GM23248 (cell line): ENCODE measurements at regions not wholly inside any gene's neighbourhood (a gene's known extent, or its start where the extent isn't known, plus 50 kb on each side); places are given as distances from the start of the nearest gene placed in this dataset.

Experiments
- DNase-seq: peaks from one replicate; pipeline ENCODE4 v3.0.0-alpha.2; 2015
- H2AFZ ChIP-seq: fragments of 200-600 bp; sonication (generic); 2 replicates; pipeline ENCODE4 v1.6.1; 2016; ENCODE audit warnings: antibody characterized with exemption
- H3F3A ChIP-seq: fragments of 200-600 bp; sonication (generic); 2 replicates; pipeline ENCODE4 v1.6.1; 2016; ENCODE audit warnings: mild to moderate bottlenecking, antibody characterized with exemption, mixed run types; ENCODE audit not compliant: insufficient read depth
- H3K27ac ChIP-seq: fragments of 200-600 bp; sonication (generic); 2 replicates; pipeline ENCODE4 v1.5.1; 2016; ENCODE audit warnings: mild to moderate bottlenecking
- H3K27me3 ChIP-seq: fragments of 200-600 bp; sonication (generic); replicated peaks from 2 replicates; pipeline ENCODE4 v1.6.1; 2016; ENCODE audit warnings: mild to moderate bottlenecking; ENCODE audit not compliant: insufficient read depth
- H3K36me3 ChIP-seq: fragments of 200-600 bp; sonication (generic); 2 replicates; pipeline ENCODE4 v1.6.1; 2016; ENCODE audit warnings: low read depth, mild to moderate bottlenecking
- H3K4me1 ChIP-seq: fragments of 200-600 bp; sonication (generic); 2 replicates; pipeline ENCODE4 v1.6.1; 2016; ENCODE audit warnings: mild to moderate bottlenecking; ENCODE audit not compliant: insufficient read depth
- H3K4me2 ChIP-seq: fragments of 200-600 bp; sonication (generic); one replicate; pipeline ENCODE4 v1.6.1; 2016; ENCODE audit warnings: mild to moderate bottlenecking; ENCODE audit not compliant: unreplicated experiment
- H3K4me3 ChIP-seq: fragments of 200-600 bp; sonication (generic); 2 replicates; pipeline ENCODE4 v1.5.1; 2016; ENCODE audit warnings: mild to moderate bottlenecking
- H3K79me2 ChIP-seq: fragments of 200-600 bp; sonication (generic); 2 replicates; pipeline ENCODE4 v1.6.1; 2016; ENCODE audit warnings: mild to moderate bottlenecking; ENCODE audit not compliant: insufficient read depth
- H3K9ac ChIP-seq: fragments of 200-600 bp; sonication (generic); 2 replicates; pipeline ENCODE4 v1.6.1; 2016; ENCODE audit warnings: mild to moderate bottlenecking
- H3K9me2 ChIP-seq: fragments of 200-600 bp; sonication (generic); 2 replicates; pipeline ENCODE4 v1.6.1; 2016; ENCODE audit warnings: mixed run types, mild to moderate bottlenecking, moderate library complexity; ENCODE audit not compliant: insufficient read depth
- H3K9me3 ChIP-seq: fragments of 200-600 bp; sonication (generic); one replicate; pipeline ENCODE4 v1.6.1; 2017; ENCODE audit warnings: low read depth
- H4K20me1 ChIP-seq: fragments of 200-600 bp; sonication (generic); 2 replicates; pipeline ENCODE4 v1.6.0; 2016; ENCODE audit not compliant: insufficient read depth
- EZH2 ChIP-seq: fragments of 200-600 bp; sonication (generic); IDR thresholded peaks from 2 replicates; pipeline ENCODE4 v1.6.1; 2018; ENCODE audit warnings: antibody characterized with exemption, mild to moderate bottlenecking; ENCODE audit not compliant: insufficient read depth, poor library complexity, severe bottlenecking
- EZH2phosphoT487 ChIP-seq: fragments of 200-600 bp; sonication (generic); IDR thresholded peaks from 2 replicates; pipeline ENCODE4 v1.6.1; 2018; ENCODE audit warnings: antibody characterized with exemption, moderate library complexity, mild to moderate bottlenecking, low read depth; ENCODE audit not compliant: insufficient read depth
- WGBS, 2 experiments: methylation state at CpG; one replicate each; pipeline ENCODE4 v1.1.6; 2015 to 2017; ENCODE audit warnings: low lambda C conversion rate in 2 of 2, low coverage in 1 of 2; ENCODE audit errors: missing lambda C conversion rate in 2 of 2; 5-methylcytosine and 5-hydroxymethylcytosine counted together
- in situ Hi-C: fragments of 300-500 bp; cut with MboI; formaldehyde crosslinking; loops from 2 replicates; pipeline ENCODE4 v1.15.0; 2020

GRCh38 chr5:152456815-152457443 is 51.9 kb upstream of the NMUR2 start:
- WGBS, 2 experiments, result 14 to 17% methylated on average over 3 of the region's 3 CpGs
- in situ Hi-C loops, result no loop called here
- no peak overlapping the region for H3K27ac ChIP-seq
- no peaks in the 10 kb centered on the region for H3K4me1 ChIP-seq
- no peaks in the 10 kb centered on the region for H3K9me3 ChIP-seq
- no peak overlapping the region for H3K4me3 ChIP-seq
- DNase-seq, result no peak
- no peak overlapping the region for H3K4me2 ChIP-seq
- no peaks in the 10 kb centered on the region for H3F3A ChIP-seq
- no peaks in the 10 kb centered on the region for H3K79me2 ChIP-seq
- no peak overlapping the region for H3K9ac ChIP-seq
- H3K27me3 ChIP-seq, result no peaks in the 10 kb centered on the region
- H3K36me3 ChIP-seq, result no peaks in the 10 kb centered on the region
- H2AFZ ChIP-seq, result no peak overlapping the region
- no peaks in the 10 kb centered on the region for H4K20me1 ChIP-seq
- H3K9me2 ChIP-seq, result no peaks in the 10 kb centered on the region
- TF ChIP-seq EZH2phosphoT487, result no peak
- TF ChIP-seq EZH2, result no peak

GRCh38 chr5:152462021-152462721 is 57.1 kb upstream of the NMUR2 start:
- WGBS, 2 experiments, result 22 to 24% methylated on average over 4 of the region's 4 CpGs
- Histone ChIP-seq H3K4me2 (no peak overlapping the region), H2AFZ (no peak overlapping the region), H4K20me1 (no peaks in the 10 kb centered on the region), H3K36me3 (no peaks in the 10 kb centered on the region), H3K27me3 (no peaks in the 10 kb centered on the region), H3K4me3 (no peak overlapping the region), H3K9me3 (no peaks in the 10 kb centered on the region), H3K9me2 (no peaks in the 10 kb centered on the region), H3K27ac (no peak overlapping the region), H3F3A (no peaks in the 10 kb centered on the region), H3K9ac (no peak overlapping the region), H3K4me1 (no peaks in the 10 kb centered on the region), H3K79me2 (no peaks in the 10 kb centered on the region)
- no peak for TF ChIP-seq EZH2phosphoT487
- no peak for TF ChIP-seq EZH2
- no peak for DNase-seq
- in situ Hi-C loops, result no loop called here

- in situ Hi-C loops, result no loop called here
- no peak for TF ChIP-seq EZH2phosphoT487
- Histone ChIP-seq H3K36me3 (no peaks in the 10 kb centered on the region), H2AFZ (no peak overlapping the region), H3K4me2 (no peak overlapping the region), H3K27ac (no peak overlapping the region), H3K4me3 (no peak overlapping the region), H3K4me1 (no peaks in the 10 kb centered on the region), H3K79me2 (no peaks in the 10 kb centered on the region), H3F3A (no peaks in the 10 kb centered on the region), H3K9ac (no peak overlapping the region), H3K27me3 (no peaks in the 10 kb centered on the region), H3K9me2 (no peaks in the 10 kb centered on the region), H4K20me1 (no peaks in the 10 kb centered on the region), H3K9me3 (no peaks in the 10 kb centered on the region)
- 22 to 26% methylated on average over 4 of the region's 4 CpGs for WGBS, 2 experiments
- no peak for DNase-seq
Measured at GRCh38 chr5:152464048-152464447, 59.0 kb upstream of the NMUR2 start.

GRCh38 chr5:152465140-152465539 is 60.1 kb upstream of the NMUR2 start:
- Histone ChIP-seq H3K4me3 (no peak overlapping the region), H3K4me1 (no peaks in the 10 kb centered on the region), H2AFZ (no peak overlapping the region), H3K9me2 (no peaks in the 10 kb centered on the region), H3K27me3 (no peaks in the 10 kb centered on the region), H3K36me3 (no peaks in the 10 kb centered on the region), H3K9me3 (no peaks in the 10 kb centered on the region), H3K79me2 (no peaks in the 10 kb centered on the region), H4K20me1 (no peaks in the 10 kb centered on the region), H3K27ac (no peak overlapping the region), H3K9ac (no peak overlapping the region), H3K4me2 (no peak overlapping the region), H3F3A (no peaks in the 10 kb centered on the region)
- peak; percentile 16 for DNase-seq
- in situ Hi-C loops, result no loop called here
- no peak for TF ChIP-seq EZH2
- TF ChIP-seq EZH2phosphoT487, result no peak
